HT-29 (cell line): ENCODE measurements at regions not wholly inside any gene's neighbourhood (a gene's known extent, or its start where the extent isn't known, plus 50 kb on each side); places are given as distances from the start of the nearest gene placed in this dataset.
A peak's percentile ranks its signal among the peaks of the same experiment; 100 is the strongest.

Source experiments
- DNase-seq: peaks from one replicate; pipeline ENCODE4 v3.0.0-alpha.2; 2015; ENCODE audit warnings: low spot score

DNA sequence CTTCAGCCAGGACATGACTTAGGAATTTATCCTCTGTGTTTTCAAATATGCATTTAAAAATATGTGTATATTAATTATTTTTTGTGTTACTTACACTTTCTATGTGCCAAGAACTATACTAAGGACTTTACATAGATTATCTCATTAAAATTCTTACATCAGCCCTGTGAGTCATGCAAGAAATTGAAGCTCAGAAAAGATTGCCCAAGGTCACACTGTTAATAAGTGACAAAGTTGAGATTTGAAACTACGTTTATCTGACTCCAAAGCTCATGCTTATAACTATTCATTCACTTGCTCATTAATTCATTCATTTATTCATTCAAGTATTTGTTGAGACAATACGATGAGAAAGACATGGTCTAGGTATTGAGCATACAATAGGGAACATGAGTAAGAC lies 62.9 kb upstream of the CHRDL1 start:
- DNase-seq: no peak

DNA sequence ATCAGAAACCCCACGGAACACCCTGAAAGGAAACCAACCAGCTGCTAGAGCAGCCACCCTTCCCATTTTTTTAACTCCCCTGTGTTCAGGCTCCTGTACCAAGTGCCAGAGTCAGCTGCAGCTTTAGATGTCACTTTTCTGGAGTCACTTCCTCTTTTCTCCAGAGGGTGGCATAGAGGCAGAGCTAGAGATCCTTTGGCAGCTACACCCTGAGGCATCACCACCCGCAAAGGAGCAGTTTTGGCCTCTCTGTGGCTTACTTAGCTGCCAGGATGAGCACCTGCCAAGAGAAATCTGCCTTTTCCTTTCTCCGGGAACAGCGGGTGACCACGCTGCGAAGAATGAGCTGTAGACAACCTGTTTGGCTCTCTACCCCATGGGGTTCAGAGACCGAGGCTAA lies 58.0 kb upstream of the CHRDL1 start:
- DNase-seq: peak; percentile 42

DNA sequence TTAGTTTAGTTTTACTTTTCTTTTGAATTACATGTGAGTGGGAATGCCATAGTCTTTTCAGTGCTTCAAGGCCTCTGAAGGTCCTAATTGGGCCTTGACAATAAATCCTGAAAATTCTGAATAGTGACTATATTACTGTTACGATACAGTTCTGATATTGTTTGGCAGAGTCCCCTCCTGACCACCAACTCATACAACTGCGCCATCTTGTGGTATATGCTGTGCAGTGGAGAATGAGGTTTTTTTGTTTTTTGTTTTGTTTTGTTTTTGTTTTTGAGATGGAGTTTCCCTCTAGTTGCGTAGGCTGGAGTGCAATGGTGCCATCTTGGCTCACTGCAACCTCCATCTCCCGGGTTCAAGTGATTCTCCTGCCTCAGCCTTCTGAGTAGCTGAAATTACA lies 56.6 kb upstream of the CHRDL1 start:
- no peak for DNase-seq

DNA sequence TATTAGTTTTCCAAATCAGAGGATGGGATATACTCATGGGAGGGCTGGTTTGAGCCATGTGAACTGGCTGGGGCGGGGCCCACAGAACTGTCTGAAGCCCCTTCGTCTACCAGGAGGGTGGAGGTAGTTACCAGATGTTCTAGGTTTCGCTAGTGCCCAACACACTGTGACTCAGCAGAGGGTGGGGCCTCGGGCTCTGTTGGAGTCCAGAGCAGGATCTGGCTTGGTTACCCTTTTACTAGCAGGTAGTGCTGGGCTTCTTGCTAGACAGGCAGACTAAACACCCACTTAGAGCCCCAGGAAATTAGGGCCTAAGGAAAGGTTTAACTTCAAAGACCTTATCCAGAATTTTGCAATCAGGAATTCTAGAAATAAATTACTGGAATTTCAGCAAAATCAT lies 56.2 kb upstream of the CHRDL1 start:
- DNase-seq: no peak

DNA sequence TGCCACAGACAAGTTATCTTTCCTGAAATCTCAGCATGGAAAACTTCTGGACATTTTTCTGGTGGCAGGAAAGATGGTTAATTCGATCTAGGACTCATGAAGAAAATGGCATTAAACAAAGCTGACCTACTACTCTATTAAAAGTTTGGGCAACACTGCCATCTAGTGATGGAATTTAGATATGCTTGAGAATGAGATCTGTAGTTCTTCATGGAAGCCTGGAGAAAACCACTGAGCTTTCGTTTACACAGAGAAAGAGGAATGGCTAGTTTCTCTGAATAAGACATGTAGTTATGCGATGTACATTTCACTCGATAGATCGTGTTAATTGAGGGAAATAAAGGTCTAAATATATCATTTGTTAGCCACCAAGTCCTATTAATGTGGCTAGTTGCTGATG lies 51.7 kb upstream of the CHRDL1 start:
- peak; percentile 93 for DNase-seq

DNA sequence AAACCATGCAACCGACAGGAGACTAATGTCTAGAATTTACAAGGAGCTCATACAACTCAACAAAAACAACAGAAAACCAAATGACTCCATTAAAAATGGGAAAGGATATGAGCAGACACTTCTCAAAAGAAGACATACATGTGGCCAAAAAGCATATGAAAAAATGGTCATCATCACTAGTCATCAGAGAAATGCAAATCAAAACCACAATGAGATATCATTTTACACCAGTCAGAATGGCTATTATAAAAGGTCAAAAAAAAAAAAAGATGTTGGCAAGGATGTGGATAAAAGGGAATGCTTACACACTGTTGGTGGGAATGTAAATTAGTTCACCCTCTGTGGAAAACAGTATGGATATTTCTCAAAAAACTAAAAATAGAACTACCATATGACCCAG lies 50.5 kb upstream of the CHRDL1 start:
- DNase-seq: no peak
